ENCODE measurements at regions not wholly inside any gene's neighbourhood (a gene's known extent, or its start where the extent isn't known, plus 50 kb on each side); places are given as distances from the start of the nearest gene placed in this dataset.

- DNase-seq (ENCODE audit: low read depth): no peak
Observed at GRCh38 chr11:15773476-15774387, 582.6 kb downstream of the SOX6 start.

GRCh38 chr11:15774388-15774939 lies 581.9 kb downstream of the SOX6 start:
- DNase-seq (ENCODE audit: low read depth): no peak

GRCh38 chr11:15775015-15775541 lies 581.3 kb downstream of the SOX6 start:
- DNase-seq (ENCODE audit: low read depth): no peak

- DNase-seq (ENCODE audit: low read depth): no peak
Observed at GRCh38 chr11:15775797-15776196, 580.5 kb downstream of the SOX6 start.

GRCh38 chr11:15776366-15776765 lies 580.0 kb downstream of the SOX6 start:
- no peak for DNase-seq (ENCODE audit: low read depth)

- no peak for DNase-seq (ENCODE audit: low read depth)
Observed at GRCh38 chr11:15779518-15779917, 576.8 kb downstream of the SOX6 start.

- no peak for DNase-seq (ENCODE audit: low read depth)
Observed at GRCh38 chr11:15780382-15780781, 576.0 kb downstream of the SOX6 start.

- no peak for DNase-seq (ENCODE audit: low read depth)
Observed at GRCh38 chr11:15780837-15781236, 575.5 kb downstream of the SOX6 start.

GRCh38 chr11:15783619-15784018 lies 572.7 kb downstream of the SOX6 start:
- no peak for DNase-seq (ENCODE audit: low read depth)

GRCh38 chr11:15793043-15793996 lies 563.0 kb downstream of the SOX6 start:
- no peak for DNase-seq (ENCODE audit: low read depth)

- no peak for DNase-seq (ENCODE audit: low read depth)
Observed at GRCh38 chr11:15794361-15795150, 561.8 kb downstream of the SOX6 start.

- DNase-seq (ENCODE audit: low read depth): no peak
Observed at GRCh38 chr11:15795378-15795777, 561.0 kb downstream of the SOX6 start.

GRCh38 chr11:15800111-15800800 lies 556.1 kb downstream of the SOX6 start:
- no peak for DNase-seq (ENCODE audit: low read depth)

- no peak for DNase-seq (ENCODE audit: low read depth)
Observed at GRCh38 chr11:15801126-15801525, 555.2 kb downstream of the SOX6 start.

GRCh38 chr11:15801616-15802015 lies 554.7 kb downstream of the SOX6 start:
- DNase-seq (ENCODE audit: low read depth): no peak

- DNase-seq (ENCODE audit: low read depth): no peak
Observed at GRCh38 chr11:15805726-15806125, 550.6 kb downstream of the SOX6 start.

GRCh38 chr11:15806217-15806616 lies 550.1 kb downstream of the SOX6 start:
- no peak for DNase-seq (ENCODE audit: low read depth)

- no peak for DNase-seq (ENCODE audit: low read depth)
Observed at GRCh38 chr11:15807827-15808226, 548.5 kb downstream of the SOX6 start.

GRCh38 chr11:15810082-15810481 lies 546.3 kb downstream of the SOX6 start:
- DNase-seq (ENCODE audit: low read depth): no peak

- DNase-seq (ENCODE audit: low read depth): no peak
Observed at GRCh38 chr11:15810525-15810924, 545.8 kb downstream of the SOX6 start.

Data from activated T-helper 1 cell treated with Interleukin-2 at 50 U/mL for 16 hours (primary cell).